NCI-H748 treated with DMSO at 0.1 percent for 48 hours (cell line): ENCODE measurements at regions not wholly inside any gene's neighbourhood (a gene's known extent, or its start where the extent isn't known, plus 50 kb on each side); places are given as distances from the start of the nearest gene placed in this dataset.
"Not testable (repeated sequence)": the region's sequence is repeated elsewhere in the genome, so short reads cannot be mapped to it uniquely, and the experiment has no call there.

Experiments used
- DNase-seq: peaks from one replicate; lab custom pipeline; 2025; lab: John Stamatoyannopoulos, UW

DNA sequence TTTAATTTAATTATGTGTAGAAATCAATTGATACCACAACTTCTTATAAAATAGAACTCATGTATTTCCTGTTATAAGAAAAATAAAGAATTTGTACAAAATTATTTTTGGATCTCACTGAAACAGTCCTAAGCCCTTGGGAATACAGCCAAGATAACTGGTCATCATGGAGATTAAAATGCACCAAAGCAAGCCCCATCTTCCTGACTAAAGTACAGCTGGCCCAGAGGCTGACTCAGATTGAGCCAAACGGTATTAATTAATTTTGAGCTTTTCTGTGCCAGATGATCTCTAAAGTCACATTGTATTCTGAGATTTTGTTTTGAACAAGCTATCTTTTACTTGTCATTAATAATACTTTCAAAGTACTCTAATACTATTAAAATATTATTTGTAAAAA lies 978.5 kb downstream of the TBC1D32 start:
- DNase-seq, result no peak

- DNase-seq, result no peak
Observed at GRCh38 chr6:120354452-120355098, 979.7 kb downstream of the TBC1D32 start.

GRCh38 chr6:120352491-120352890 lies 981.8 kb downstream of the TBC1D32 start:
- no peak for DNase-seq

DNA sequence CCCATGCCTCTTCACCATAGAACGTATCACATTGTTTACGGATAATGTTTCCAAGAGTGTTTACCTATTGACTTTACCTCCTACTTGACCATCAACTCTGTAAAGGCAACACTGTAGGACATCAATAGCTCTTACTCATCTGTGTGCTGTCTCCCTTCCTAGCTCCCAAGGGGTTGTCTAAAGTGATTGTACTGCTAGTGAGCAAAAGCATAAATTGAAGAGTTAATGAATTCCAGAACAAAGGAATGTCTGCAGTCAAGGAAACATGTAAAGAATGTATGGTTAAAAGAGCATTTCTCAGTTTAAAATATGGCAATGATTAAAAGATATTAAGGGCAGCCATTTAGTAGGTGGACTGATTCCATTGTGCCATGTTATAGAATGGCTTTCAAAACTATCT lies 985.4 kb downstream of the TBC1D32 start:
- DNase-seq, result no peak

DNA sequence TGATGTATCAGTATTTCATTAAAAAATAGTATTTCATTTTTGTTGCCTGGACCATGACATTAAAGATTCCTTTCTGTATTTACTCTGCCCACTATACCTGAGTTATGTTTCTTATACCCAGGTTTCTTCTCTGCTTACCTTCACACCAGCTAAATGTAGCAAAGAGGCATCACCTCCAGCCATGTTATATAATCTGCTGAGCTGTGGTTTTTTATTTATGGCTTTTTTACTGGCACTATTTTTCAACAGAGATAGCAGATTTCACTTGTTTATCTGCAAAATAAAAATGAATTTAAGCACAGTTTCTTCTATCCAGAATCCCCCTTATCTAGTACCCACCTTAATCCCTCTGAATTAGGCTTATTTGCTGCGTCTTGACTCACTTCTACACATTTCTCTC lies 979.0 kb upstream of the MAN1A1 start:
- DNase-seq, result no peak

- no peak for DNase-seq
Observed at GRCh38 chr6:120320481-120321162, 971.1 kb upstream of the MAN1A1 start.

GRCh38 chr6:120304223-120304622 lies 954.7 kb upstream of the MAN1A1 start:
- no peak for DNase-seq

DNA sequence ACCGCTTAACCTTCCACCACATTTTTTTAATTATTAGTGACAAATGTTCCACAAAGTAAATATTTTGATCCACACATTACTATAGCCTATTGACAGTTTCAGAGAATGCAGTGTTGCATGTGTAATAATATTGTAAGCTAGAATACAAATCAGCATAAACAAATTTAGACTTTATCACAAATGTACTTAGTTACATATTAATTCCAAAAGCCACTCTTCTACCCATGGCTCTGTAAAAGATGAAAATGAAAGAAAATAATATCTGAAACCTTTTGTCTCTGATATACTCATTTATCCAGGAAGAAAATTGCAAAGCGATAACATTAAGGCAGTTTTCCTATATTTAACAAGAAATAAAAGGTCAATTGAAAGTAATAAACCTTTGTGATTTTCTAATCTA lies 954.0 kb upstream of the MAN1A1 start:
- DNase-seq, result no peak

DNA sequence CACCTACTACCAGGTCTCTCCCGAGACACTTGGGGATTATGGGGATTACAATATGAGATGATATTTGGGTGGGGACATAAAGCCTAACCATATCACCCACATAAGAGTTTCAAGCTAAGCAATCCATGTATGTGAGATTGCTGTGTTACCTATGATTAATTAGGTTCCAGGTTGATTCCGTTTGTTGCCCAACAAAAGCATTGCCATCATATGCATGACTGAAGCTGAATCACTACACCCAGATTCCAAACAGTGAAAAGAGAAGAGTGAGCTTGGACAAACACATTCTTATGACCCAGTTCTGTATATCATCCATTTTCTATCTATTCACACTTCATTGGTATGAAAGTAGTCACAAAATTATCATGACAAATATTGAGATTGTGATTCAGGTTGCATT lies 952.5 kb upstream of the MAN1A1 start:
- no peak for DNase-seq

GRCh38 chr6:120290964-120291363 lies 941.4 kb upstream of the MAN1A1 start:
- DNase-seq, result no peak

DNA sequence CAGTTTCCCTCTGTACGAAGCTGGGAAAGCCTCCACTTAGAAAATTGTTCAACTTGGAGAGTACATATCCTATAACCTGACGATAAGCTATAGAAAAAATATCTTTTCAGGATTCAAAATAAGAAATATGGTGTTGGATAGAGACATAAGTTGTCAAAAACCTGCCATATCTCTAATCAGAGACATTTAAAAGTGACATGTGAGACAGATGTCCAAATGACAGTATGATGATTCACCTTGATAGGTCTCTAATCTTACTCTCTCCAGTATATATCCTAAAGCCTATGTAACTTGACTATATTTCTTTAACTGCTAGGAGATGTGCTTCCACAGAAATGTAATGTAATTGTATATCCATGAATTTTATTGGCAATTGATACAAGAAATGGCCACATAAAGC lies 932.4 kb upstream of the MAN1A1 start:
- DNase-seq, result no peak

DNA sequence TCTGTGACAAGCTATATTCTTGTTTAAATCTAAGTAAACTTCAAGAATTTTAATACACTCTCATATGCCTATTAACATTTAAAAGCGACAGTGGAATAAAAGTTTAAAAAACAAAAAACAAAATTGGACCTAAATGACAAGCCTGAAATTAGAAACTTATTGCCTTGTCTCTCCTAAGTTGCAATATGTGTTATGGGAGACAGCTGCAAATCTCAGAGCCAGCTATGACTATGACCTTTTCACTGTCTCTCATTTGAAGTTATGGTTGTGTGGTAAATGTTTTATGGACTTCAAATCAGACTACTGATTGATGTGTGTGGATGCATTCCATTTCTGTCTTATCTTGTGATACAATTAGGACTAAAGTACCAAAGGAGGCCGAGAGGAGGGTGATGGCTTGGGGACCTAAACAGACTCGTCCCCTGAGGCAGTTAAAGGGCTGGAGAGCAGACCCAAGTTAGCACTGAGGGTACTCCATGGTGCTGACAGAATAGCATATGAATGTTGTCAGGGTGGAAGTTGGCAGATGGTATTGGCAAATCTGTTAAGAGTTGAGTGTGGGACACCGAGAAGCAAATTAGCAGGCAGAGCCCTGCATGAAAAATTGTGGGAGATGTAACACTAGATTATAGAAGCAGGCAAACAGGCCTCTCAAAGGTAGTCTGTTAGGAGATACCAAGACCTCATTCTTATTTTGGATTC lies 930.1 kb upstream of the MAN1A1 start:
- DNase-seq, result no peak

DNA sequence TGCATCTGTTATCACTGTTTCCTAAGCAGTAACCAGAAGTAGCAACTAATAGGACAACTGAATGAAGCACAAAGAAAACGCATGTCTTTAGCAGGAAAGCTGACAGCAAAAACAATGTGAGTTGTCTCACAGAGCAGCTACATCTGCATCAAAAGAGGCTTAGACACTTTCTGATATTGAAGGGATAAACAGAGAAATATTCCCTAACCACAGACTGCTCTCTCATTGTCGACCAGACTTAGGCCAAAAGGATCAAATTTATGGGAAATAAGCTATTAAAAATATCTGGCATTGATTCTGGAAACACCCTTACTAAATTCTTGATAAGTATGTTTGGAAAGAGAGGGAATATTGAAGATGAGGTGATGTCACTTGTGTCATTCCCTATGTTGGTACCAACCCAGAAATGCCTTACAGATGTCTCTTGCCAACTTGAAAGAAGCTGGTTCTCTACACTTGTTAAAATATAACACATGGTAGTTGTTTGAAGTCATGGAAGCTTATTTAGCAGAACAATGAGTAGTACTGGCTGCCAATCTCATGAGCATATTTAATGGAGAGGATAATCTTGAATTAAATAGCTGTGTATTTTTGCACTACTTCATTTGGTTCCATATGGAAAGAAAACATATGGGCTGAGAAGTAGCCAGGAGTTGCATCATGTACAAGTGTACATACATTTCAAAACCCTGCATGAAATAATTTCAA lies 929.3 kb upstream of the MAN1A1 start:
- DNase-seq, result no peak

- no peak for DNase-seq
Observed at GRCh38 chr6:120274547-120274946, 925.0 kb upstream of the MAN1A1 start.

- DNase-seq, result no peak
Observed at GRCh38 chr6:120273411-120273810, 923.9 kb upstream of the MAN1A1 start.

DNA sequence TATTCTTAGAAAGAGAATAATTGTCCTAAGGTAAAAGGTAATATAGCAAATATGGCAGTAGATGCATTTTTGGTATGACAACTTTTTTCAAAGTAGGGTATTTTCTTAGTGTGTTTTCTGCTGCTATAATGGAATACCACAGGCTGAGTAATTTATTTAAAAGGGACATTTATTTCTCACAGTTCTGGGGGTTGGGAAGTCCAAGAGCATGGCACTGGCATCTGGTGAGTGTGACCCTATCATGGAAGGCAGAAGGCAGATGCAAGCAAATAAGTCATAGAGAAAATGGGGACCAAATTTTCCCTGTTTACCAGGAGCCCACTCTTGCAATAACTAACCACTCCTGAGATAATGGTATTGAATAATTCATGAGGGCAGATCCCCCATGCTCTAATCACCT lies 922.5 kb upstream of the MAN1A1 start:
- DNase-seq, result no peak

- not testable (repeated sequence) for DNase-seq
Observed at GRCh38 chr6:120268256-120268655, 918.7 kb upstream of the MAN1A1 start.

- DNase-seq, result no peak
Observed at GRCh38 chr6:120262354-120262753, 912.8 kb upstream of the MAN1A1 start.

- no peak for DNase-seq
Observed at GRCh38 chr6:120260636-120261035, 911.1 kb upstream of the MAN1A1 start.

DNA sequence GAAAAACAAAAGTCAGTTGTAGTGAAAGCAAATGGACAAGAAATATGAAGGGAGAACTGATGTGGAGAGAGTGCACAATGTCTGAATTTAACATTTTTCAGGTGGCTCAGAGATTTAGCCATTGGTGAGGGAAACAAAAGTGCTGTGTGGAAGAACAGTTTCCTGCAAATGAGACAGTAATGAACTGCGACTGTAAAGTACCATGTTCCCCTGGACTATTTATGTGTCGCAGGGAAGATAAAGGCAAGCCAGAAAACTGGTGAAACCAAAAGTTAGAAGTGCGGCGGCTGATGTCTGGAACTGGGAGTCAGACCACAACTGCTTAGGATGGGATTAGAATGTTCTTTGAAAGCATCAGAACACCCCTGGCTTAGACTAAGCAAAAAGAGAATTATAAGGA lies 905.1 kb upstream of the MAN1A1 start:
- no peak for DNase-seq

DNA sequence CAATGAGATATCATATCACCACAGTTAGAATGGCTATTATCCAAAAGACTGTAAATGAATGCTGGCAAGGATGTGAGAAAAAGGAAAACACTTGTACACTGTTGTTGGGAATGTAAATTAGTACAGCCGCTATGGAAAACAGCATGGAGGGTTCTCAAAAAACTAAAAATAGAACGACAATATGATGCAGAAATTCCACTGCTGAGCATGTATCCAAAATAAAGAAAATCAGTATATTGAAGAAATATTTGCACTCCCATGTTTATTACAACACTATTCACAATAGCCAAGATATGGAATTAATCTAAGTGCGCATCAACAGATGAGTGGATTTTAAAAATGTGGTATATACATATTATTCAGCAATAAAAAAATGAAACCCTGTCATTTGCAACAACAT lies 898.9 kb upstream of the MAN1A1 start:
- DNase-seq, result no peak

DNA sequence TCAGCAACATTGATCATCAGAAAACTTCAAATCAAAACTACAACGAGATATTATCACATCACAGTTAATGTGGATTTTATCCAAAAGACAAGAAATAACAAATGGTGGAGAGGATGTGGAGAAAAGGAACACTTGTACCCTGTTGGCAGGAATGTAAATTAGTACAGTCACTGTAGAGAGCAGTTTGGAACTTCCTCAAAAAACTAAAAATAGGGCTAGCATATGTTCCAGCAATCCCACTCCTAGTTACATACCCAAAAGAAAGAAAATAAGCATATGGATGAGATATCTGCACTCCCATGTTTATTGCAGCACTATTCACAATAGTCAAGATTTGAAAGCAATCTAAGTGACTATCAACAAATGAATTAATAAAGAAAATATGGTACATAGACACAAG lies 887.7 kb upstream of the MAN1A1 start:
- no peak for DNase-seq

- no peak for DNase-seq
Observed at GRCh38 chr6:120230008-120230407, 880.4 kb upstream of the MAN1A1 start.
